Thyroid gland (tissue), 4 donors: ENCODE measurements at regions not wholly inside any gene's neighbourhood (a gene's known extent, or its start where the extent isn't known, plus 50 kb on each side); places are given as distances from the start of the nearest gene placed in this dataset.

Experiments
- CTCF ChIP-seq, 6 experiments: fragments of 200-600 bp in 3 of 6; fragments of 450-650 bp in 3 of 6; sonication (generic) in 3 of 6; IDR thresholded peaks; one replicate each; pipeline ENCODE4 v1.5.1; 2016 to 2019; ENCODE audit warnings: antibody characterized with exemption in 6 of 6, mild to moderate bottlenecking in 2 of 6, inconsistent platforms in 1 of 6, moderate library complexity in 1 of 6
- POLR2A ChIP-seq, 2 donors: fragments of 450-650 bp; IDR thresholded peaks; one replicate each; pipeline ENCODE4 v1.6.1; 2017; ENCODE audit warnings: antibody characterized with exemption in 2 of 2, mild to moderate bottlenecking in 2 of 2, moderate library complexity in 1 of 2

- TF ChIP-seq CTCF (IDR thresholded peaks at IDR 0.05): no peak
- no peak for TF ChIP-seq POLR2A (IDR thresholded peaks at IDR 0.05)
These were observed 305.4 kb downstream of the MTX2 start for GRCh38 chr2:176574484-176575236.
